BLaER1 treated with 17β-estradiol and CSF1 and Interleukin-3, amounts not matched to agents 10 nM and 100 nM (cell line): ENCODE measurements at regions not wholly inside any gene's neighbourhood (a gene's known extent, or its start where the extent isn't known, plus 50 kb on each side); places are given as distances from the start of the nearest gene placed in this dataset.

ENCODE experiments used
- H3K27ac ChIP-seq, 11 experiments: shearing (Covaris generic); formaldehyde crosslinking; 2 replicates each; pipeline ENCODE4 v1.8.1; 2022
- H3K27me3 ChIP-seq, 11 experiments: shearing (Covaris generic); formaldehyde crosslinking; 2 replicates each; pipeline ENCODE4 v1.8.1; 2022
- H3K36me3 ChIP-seq, 11 experiments: shearing (Covaris generic); formaldehyde crosslinking; 2 replicates each; pipeline ENCODE4 v1.8.1; 2022
- H3K4me1 ChIP-seq, 10 experiments: shearing (Covaris generic); formaldehyde crosslinking; 2 replicates each; pipeline ENCODE4 v1.8.1; 2022
- H3K4me2 ChIP-seq, 11 experiments: shearing (Covaris generic); formaldehyde crosslinking; 2 replicates each; pipeline ENCODE4 v1.8.1; 2022
- H3K4me3 ChIP-seq, 10 experiments: shearing (Covaris generic); formaldehyde crosslinking; 2 replicates each; pipeline ENCODE4 v1.8.1; 2022
- H3K9ac ChIP-seq, 11 experiments: shearing (Covaris generic); formaldehyde crosslinking; 2 replicates each; pipeline ENCODE4 v1.8.1; 2022
- H3K9me3 ChIP-seq, 11 experiments: shearing (Covaris generic); formaldehyde crosslinking; replicated peaks in 1 of 11; 2 replicates each; pipeline ENCODE4 v1.8.1; 2022
- H4K20me1 ChIP-seq, 11 experiments: shearing (Covaris generic); formaldehyde crosslinking; 2 replicates each; pipeline ENCODE4 v1.8.1; 2022
- Cebpa-rat ChIP-seq, 11 experiments: shearing (Covaris generic); IDR thresholded peaks; 2 replicates each; pipeline ENCODE4 v1.8.1; 2022

- H4K20me1 ChIP-seq, result no peaks in the 10 kb centered on the region
- H3K9me3 ChIP-seq, result 0 out of 22 replicates have a peak, but pooled peaks cover 0 to 4% (median 0%) of the 10 kb centered on the region in 11 experiments
- no peak for TF ChIP-seq Cebpa-rat (IDR thresholded peaks at IDR 0.05)
- H3K4me2 ChIP-seq, result no peak overlapping the region
- no peak overlapping the region for H3K9ac ChIP-seq
- H3K4me3 ChIP-seq, result no peak overlapping the region
- no peaks in the 10 kb centered on the region for H3K36me3 ChIP-seq
- no peak overlapping the region for H3K27ac ChIP-seq
- no peaks in the 10 kb centered on the region for H3K27me3 ChIP-seq
- H3K4me1 ChIP-seq, result peaks cover 0 to 15% (median 9%) of the 10 kb centered on the region in 10 experiments; a peak in 14 of 20 replicates
These were observed 940.2 kb upstream of the CITED2 start for GRCh38 chr6:140314682-140315081.

- peaks cover 0 to 3% (median 0%) of the 10 kb centered on the region in 10 experiments; a peak in 4 of 20 replicates for H3K4me1 ChIP-seq
- TF ChIP-seq Cebpa-rat (IDR thresholded peaks at IDR 0.05), result no peak
- no peak overlapping the region for H3K4me3 ChIP-seq
- 0 out of 22 replicates have a peak, but pooled peaks cover 0 to 4% (median 0%) of the 10 kb centered on the region in 11 experiments for H3K9me3 ChIP-seq
- H3K4me2 ChIP-seq, result no peak overlapping the region
- no peaks in the 10 kb centered on the region for H3K36me3 ChIP-seq
- no peaks in the 10 kb centered on the region for H4K20me1 ChIP-seq
- H3K27me3 ChIP-seq, result no peaks in the 10 kb centered on the region
- no peak overlapping the region for H3K9ac ChIP-seq
- no peak overlapping the region for H3K27ac ChIP-seq
These were observed 936.7 kb upstream of the CITED2 start for GRCh38 chr6:140311146-140311545.

- no peaks in the 10 kb centered on the region for H3K9me3 ChIP-seq
- H3K27ac ChIP-seq, result no peak overlapping the region
- H3K4me2 ChIP-seq, result no peak overlapping the region
- H4K20me1 ChIP-seq, result no peaks in the 10 kb centered on the region
- TF ChIP-seq Cebpa-rat (IDR thresholded peaks at IDR 0.05), result no peak
- no peak overlapping the region for H3K4me3 ChIP-seq
- H3K4me1 ChIP-seq, result no peaks in the 10 kb centered on the region
- H3K27me3 ChIP-seq, result no peaks in the 10 kb centered on the region
- H3K36me3 ChIP-seq, result no peaks in the 10 kb centered on the region
- no peak overlapping the region for H3K9ac ChIP-seq
These were observed 928.9 kb upstream of the CITED2 start for GRCh38 chr6:140303218-140303949.

- TF ChIP-seq Cebpa-rat (IDR thresholded peaks at IDR 0.05), result no peak
- H3K27me3 ChIP-seq, result no peaks in the 10 kb centered on the region
- H3K9ac ChIP-seq, result no peak overlapping the region
- no peak overlapping the region for H3K27ac ChIP-seq
- H3K36me3 ChIP-seq, result no peaks in the 10 kb centered on the region
- no peaks in the 10 kb centered on the region for H3K9me3 ChIP-seq
- H3K4me1 ChIP-seq, result no peaks in the 10 kb centered on the region
- H3K4me3 ChIP-seq, result no peak overlapping the region
- no peak overlapping the region for H3K4me2 ChIP-seq
- no peaks in the 10 kb centered on the region for H4K20me1 ChIP-seq
These were observed 925.9 kb upstream of the CITED2 start for GRCh38 chr6:140300331-140300730.

- Histone ChIP-seq H3K4me1 (no peaks in the 10 kb centered on the region), H3K9me3 (no peaks in the 10 kb centered on the region; a peak in 1 of 22 replicates), H3K27ac (no peak overlapping the region), H3K36me3 (no peaks in the 10 kb centered on the region), H3K4me3 (no peak overlapping the region), H3K4me2 (no peak overlapping the region), H3K9ac (no peak overlapping the region), H4K20me1 (no peaks in the 10 kb centered on the region), H3K27me3 (no peaks in the 10 kb centered on the region)
- no peak for TF ChIP-seq Cebpa-rat (IDR thresholded peaks at IDR 0.05)
These were observed 914.7 kb upstream of the CITED2 start for GRCh38 chr6:140289186-140289585.

GRCh38 chr6:140285998-140286690 is 911.7 kb upstream of the CITED2 start:
- no peak overlapping the region for H3K27ac ChIP-seq
- H3K36me3 ChIP-seq, result no peaks in the 10 kb centered on the region
- H3K4me2 ChIP-seq, result no peak overlapping the region
- H3K4me1 ChIP-seq, result no peaks in the 10 kb centered on the region
- H3K9me3 ChIP-seq, result no peaks in the 10 kb centered on the region; a peak in 1 of 22 replicates
- no peaks in the 10 kb centered on the region for H4K20me1 ChIP-seq
- TF ChIP-seq Cebpa-rat (IDR thresholded peaks at IDR 0.05), result no peak
- H3K9ac ChIP-seq, result no peak overlapping the region
- H3K27me3 ChIP-seq, result no peaks in the 10 kb centered on the region
- no peak overlapping the region for H3K4me3 ChIP-seq

GRCh38 chr6:140285471-140285870 is 911.0 kb upstream of the CITED2 start:
- H3K9me3 ChIP-seq, result no peaks in the 10 kb centered on the region
- H3K36me3 ChIP-seq, result no peaks in the 10 kb centered on the region
- H3K4me3 ChIP-seq, result no peak overlapping the region
- no peaks in the 10 kb centered on the region for H3K4me1 ChIP-seq
- no peaks in the 10 kb centered on the region for H4K20me1 ChIP-seq
- no peak overlapping the region for H3K4me2 ChIP-seq
- no peak overlapping the region for H3K9ac ChIP-seq
- no peaks in the 10 kb centered on the region for H3K27me3 ChIP-seq
- no peak overlapping the region for H3K27ac ChIP-seq
- TF ChIP-seq Cebpa-rat (IDR thresholded peaks at IDR 0.05), result no peak

GRCh38 chr6:140284871-140285270 is 910.4 kb upstream of the CITED2 start:
- TF ChIP-seq Cebpa-rat (IDR thresholded peaks at IDR 0.05), result no peak
- H3K9me3 ChIP-seq, result no peaks in the 10 kb centered on the region
- H3K4me1 ChIP-seq, result no peaks in the 10 kb centered on the region
- no peak overlapping the region for H3K27ac ChIP-seq
- H3K4me2 ChIP-seq, result no peak overlapping the region
- no peaks in the 10 kb centered on the region for H4K20me1 ChIP-seq
- no peak overlapping the region for H3K9ac ChIP-seq
- no peaks in the 10 kb centered on the region for H3K27me3 ChIP-seq
- H3K36me3 ChIP-seq, result no peaks in the 10 kb centered on the region
- no peak overlapping the region for H3K4me3 ChIP-seq

- no peak overlapping the region for H3K9ac ChIP-seq
- no peaks in the 10 kb centered on the region for H3K9me3 ChIP-seq
- H4K20me1 ChIP-seq, result no peaks in the 10 kb centered on the region
- no peak overlapping the region for H3K4me3 ChIP-seq
- H3K4me1 ChIP-seq, result no peaks in the 10 kb centered on the region
- no peaks in the 10 kb centered on the region for H3K27me3 ChIP-seq
- H3K4me2 ChIP-seq, result no peak overlapping the region
- no peaks in the 10 kb centered on the region for H3K36me3 ChIP-seq
- H3K27ac ChIP-seq, result no peak overlapping the region
- TF ChIP-seq Cebpa-rat (IDR thresholded peaks at IDR 0.05), result no peak
These were observed 908.7 kb upstream of the CITED2 start for GRCh38 chr6:140283197-140283596.

- H3K27ac ChIP-seq, result no peak overlapping the region
- H3K4me3 ChIP-seq, result no peak overlapping the region
- H3K27me3 ChIP-seq, result no peaks in the 10 kb centered on the region
- H3K4me2 ChIP-seq, result no peak overlapping the region
- no peak overlapping the region for H3K9ac ChIP-seq
- H4K20me1 ChIP-seq, result no peaks in the 10 kb centered on the region
- TF ChIP-seq Cebpa-rat (IDR thresholded peaks at IDR 0.05), result no peak
- H3K36me3 ChIP-seq, result no peaks in the 10 kb centered on the region
- no peaks in the 10 kb centered on the region for H3K4me1 ChIP-seq
- no peaks in the 10 kb centered on the region for H3K9me3 ChIP-seq
These were observed 907.3 kb upstream of the CITED2 start for GRCh38 chr6:140281767-140282166.
